HepG2 (cell line): ENCODE measurements at regions not wholly inside any gene's neighbourhood (a gene's known extent, or its start where the extent isn't known, plus 50 kb on each side); places are given as distances from the start of the nearest gene placed in this dataset.

Experiments
- ATF2 ChIP-seq: sonication (generic); formaldehyde crosslinking; IDR thresholded peaks from 2 replicates; pipeline ENCODE4 v1.4.0; 2020; ENCODE audit warnings: missing genetic modification reagents
- CBFB ChIP-seq: sonication (generic); formaldehyde crosslinking; IDR thresholded peaks from 2 replicates; pipeline ENCODE4 v1.4.0; 2020; ENCODE audit warnings: missing genetic modification reagents
- CTCF ChIP-seq: sonication (generic); formaldehyde crosslinking; IDR thresholded peaks from 2 replicates; pipeline ENCODE4 v1.5.0; 2020; ENCODE audit warnings: mild to moderate bottlenecking, missing genetic modification reagents, moderate library complexity
- EP300 ChIP-seq, 3 experiments: sonication (generic) in 1 of 3; formaldehyde crosslinking in 1 of 3; IDR thresholded peaks; 2 replicates each; pipeline versions ENCODE4 v1.5.1 to v1.6.1; 2011 to 2020; ENCODE audit warnings: low read depth in 2 of 3, low read length in 2 of 3, borderline replicate concordance in 1 of 3, improper control_type of control experiment in 1 of 3, mild to moderate bottlenecking in 1 of 3, missing genetic modification reagents in 1 of 3, moderate library complexity in 1 of 3
- HNRNPK ChIP-seq: fragments of 200-400 bp; formaldehyde crosslinking; IDR thresholded peaks from 2 replicates; pipeline ENCODE4 v1.6.1; 2018; ENCODE audit warnings: low read length, low read depth, moderate library complexity, mild to moderate bottlenecking; ENCODE audit not compliant: poor library complexity, severe bottlenecking
- NFATC3 ChIP-seq: sonication (generic); formaldehyde crosslinking; IDR thresholded peaks from 2 replicates; pipeline ENCODE4 v1.5.1; 2020; ENCODE audit warnings: mild to moderate bottlenecking, missing genetic modification reagents
- RAD21 ChIP-seq: fragments of 450-650 bp; formaldehyde crosslinking; IDR thresholded peaks from 2 replicates; pipeline ENCODE4 v1.5.0; 2020; ENCODE audit warnings: mild to moderate bottlenecking
- SMYD3 ChIP-seq: sonication (generic); formaldehyde crosslinking; IDR thresholded peaks from 2 replicates; pipeline ENCODE4 v1.8.1; 2023; ENCODE audit warnings: mild to moderate bottlenecking, missing genetic modification reagents
- TARDBP ChIP-seq: sonication (generic); formaldehyde crosslinking; IDR thresholded peaks from 2 replicates; pipeline ENCODE4 v1.8.0; 2022; ENCODE audit warnings: mild to moderate bottlenecking, missing genetic modification reagents
- ZNF329 ChIP-seq: sonication (generic); formaldehyde crosslinking; IDR thresholded peaks from 2 replicates; pipeline ENCODE4 v1.9.0; 2021; ENCODE audit warnings: low read depth, mild to moderate bottlenecking, missing genetic modification reagents
- ZNF549 ChIP-seq: sonication (generic); formaldehyde crosslinking; IDR thresholded peaks from 2 replicates; pipeline ENCODE4 v1.5.0; 2020; ENCODE audit warnings: missing genetic modification reagents
- ZNF746 ChIP-seq: sonication (generic); formaldehyde crosslinking; IDR thresholded peaks from 2 replicates; pipeline ENCODE4 v1.8.0; 2022; ENCODE audit warnings: mild to moderate bottlenecking, missing genetic modification reagents

- TF ChIP-seq EP300 (IDR thresholded peaks at IDR 0.05; ENCODE audit: low read depth in 2 of 2, low read length in 2 of 2): no peak
- no peak for TF ChIP-seq EP300 (CRISPR knock-in tag; IDR thresholded peaks at IDR 0.05; ENCODE audit: borderline replicate concordance)
- no peak for TF ChIP-seq CTCF (CRISPR knock-in tag)
- TF ChIP-seq RAD21 (CRISPR knock-in tag): no peak
- TF ChIP-seq ZNF746 (CRISPR knock-in tag): no peak
- TF ChIP-seq ATF2 (CRISPR knock-in tag): no peak
- TF ChIP-seq CBFB (CRISPR knock-in tag): no peak
- TF ChIP-seq HNRNPK: no peak
- TF ChIP-seq ZNF549 (CRISPR knock-in tag): no peak
- TF ChIP-seq SMYD3 (CRISPR knock-in tag): no peak
- no peak for TF ChIP-seq NFATC3 (CRISPR knock-in tag)
- no peak for TF ChIP-seq TARDBP (CRISPR knock-in tag)
- TF ChIP-seq ZNF329 (CRISPR knock-in tag): no peak
Observed at GRCh38 chr3:48090166-48090939, 74.1 kb upstream of the MAP4 start.
